ENCODE measurements at regions not wholly inside any gene's neighbourhood (a gene's known extent, or its start where the extent isn't known, plus 50 kb on each side); places are given as distances from the start of the nearest gene placed in this dataset.

- no peak for ATAC-seq
Measured at GRCh38 chr18:6465281-6465680, 50.6 kb upstream of the L3MBTL4 start.

DNA sequence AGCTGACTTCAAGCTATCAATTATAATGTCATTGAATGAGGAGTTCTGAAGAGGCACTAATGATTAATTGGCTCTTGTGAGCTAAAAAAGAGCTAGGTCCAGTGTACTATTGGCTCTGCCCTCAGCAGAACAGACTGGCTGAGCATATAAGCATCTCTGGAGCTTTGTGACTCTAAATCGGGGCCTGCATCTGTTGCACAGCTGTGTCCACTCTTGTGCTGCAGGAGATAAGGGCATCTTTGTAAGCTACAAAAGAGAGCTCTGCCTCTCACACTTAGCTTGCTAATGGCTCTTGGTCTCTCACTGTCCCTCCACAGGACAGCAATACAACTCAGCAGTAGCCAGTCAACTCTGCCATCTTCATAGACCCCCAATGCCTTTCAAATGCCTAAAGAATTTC, 61.5 kb upstream of the L3MBTL4 start:
- ATAC-seq: no peak

GRCh38 chr18:6476880-6477279, 62.2 kb upstream of the L3MBTL4 start:
- ATAC-seq: peak; percentile 99

DNA sequence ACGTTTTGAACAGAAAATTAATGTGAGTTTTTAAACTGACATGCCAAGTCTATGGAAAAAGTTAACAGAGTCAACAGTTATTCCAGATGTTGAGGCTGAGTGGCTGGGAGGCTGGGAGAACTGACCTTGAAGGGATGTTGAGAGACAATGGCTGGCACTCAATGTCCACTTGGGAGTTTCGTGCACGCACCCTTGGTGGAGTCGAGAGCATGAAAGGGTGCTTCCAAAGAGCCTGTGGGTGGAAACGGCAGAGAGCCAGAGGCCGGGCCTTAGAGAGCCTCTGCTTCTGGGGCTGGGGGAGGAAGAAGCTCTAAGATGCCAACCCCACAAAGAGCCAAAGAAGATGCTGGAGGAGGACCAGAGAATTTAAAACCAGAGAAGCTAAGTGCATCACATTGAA, 63.4 kb upstream of the L3MBTL4 start:
- no peak for ATAC-seq

GRCh38 chr18:6479699-6480098, 65.0 kb upstream of the L3MBTL4 start:
- ATAC-seq: no peak

DNA sequence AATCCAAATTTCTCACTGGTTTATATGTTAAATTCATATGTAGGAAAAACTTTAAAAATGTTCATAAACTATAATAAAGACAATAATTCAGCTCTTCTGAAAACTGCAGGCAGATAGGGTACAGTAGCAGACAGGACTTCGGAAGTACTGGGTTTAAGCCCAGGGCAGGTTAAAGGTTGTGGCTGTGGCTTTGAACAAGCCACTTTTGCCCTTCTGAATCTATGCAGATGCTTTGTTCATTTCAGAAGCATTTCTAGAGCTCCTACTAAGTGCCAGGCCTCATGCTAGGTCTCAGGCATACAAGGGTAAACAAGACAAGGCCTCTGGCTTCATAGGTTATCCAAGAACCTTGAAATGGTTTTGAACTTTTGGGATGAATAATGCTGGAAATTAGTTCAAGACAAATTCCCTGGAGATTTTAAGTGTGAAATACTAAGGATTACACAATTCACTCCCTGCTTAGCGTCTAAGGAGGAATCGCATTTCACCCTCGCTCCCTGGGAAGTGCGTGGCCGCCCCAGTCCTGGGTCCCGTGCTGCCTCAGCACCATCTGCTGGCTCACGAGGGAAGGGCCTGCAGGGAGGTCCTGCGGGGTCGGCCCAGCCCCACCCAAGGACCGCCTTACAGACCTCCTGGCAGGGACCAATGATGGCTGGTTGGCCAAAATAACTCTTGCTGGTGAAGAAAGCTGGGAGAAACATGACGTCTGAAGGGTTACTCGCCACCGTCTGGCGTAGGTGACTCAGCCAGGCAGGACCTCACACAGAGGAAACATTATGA, 67.7 kb upstream of the L3MBTL4 start:
- peak; percentile 85 for ATAC-seq

- no peak for ATAC-seq
Measured at GRCh38 chr18:6484659-6485058, 69.9 kb upstream of the L3MBTL4 start.

DNA sequence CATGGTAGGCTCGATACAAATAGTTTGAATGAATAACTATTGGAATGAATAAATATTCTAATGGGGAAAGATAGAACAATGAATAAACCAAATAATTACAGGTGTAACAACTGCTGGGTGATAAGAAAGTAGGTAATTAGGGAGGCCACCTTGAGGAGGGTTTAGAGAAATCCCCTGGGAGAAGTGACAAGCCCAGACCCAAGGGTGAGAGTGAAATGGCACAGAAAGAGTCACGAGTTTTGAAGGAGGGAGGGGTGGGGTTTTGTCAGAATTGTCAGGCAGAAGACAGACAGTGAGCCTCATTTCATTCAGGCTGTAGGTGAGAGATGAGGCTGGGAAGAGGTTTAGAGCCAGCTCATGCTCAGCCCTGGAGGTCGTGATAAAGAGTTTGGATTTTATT, 71.6 kb upstream of the L3MBTL4 start:
- ATAC-seq: no peak

- ATAC-seq: no peak
Measured at GRCh38 chr18:6486764-6487426, 72.2 kb upstream of the L3MBTL4 start.

DNA sequence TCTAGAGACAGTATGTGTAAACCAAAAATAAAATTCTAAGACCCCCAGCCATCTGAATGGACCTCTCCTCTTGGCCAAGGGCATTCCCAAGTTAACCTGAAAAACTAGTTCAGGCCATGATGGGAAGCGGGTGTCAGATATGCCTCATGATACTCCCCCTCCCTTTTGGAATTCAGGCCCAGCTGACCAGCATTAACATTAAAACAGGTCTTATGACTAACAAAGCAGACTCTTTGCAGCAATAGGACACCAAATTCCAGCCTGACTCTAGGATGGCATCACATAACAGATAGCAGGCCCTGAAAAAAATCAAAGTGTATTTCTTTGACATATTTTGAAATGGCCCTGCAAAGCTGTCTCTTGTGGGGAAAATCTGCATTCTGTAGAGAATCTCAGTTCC, 73.3 kb upstream of the L3MBTL4 start:
- no peak for ATAC-seq

GRCh38 chr18:6488956-6489355, 74.2 kb upstream of the L3MBTL4 start:
- ATAC-seq: no peak

DNA sequence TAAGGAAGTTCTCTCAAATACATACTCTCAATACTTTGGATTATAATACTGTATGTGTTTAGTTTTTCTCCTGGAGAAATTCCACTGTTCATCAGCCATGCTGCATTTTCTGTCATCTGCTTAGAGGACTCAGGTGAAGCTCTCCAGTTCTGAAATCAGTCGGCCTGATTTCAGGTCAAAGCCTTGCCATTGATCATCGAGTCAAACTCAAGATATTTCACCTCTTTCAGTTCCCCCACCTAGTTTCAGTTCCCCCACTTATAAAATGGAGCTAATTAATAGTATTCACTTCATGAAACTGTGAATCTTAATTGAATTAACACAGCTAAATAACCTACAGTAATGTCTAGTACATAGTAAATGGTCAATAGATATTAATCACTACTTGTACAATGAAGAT, 75.3 kb upstream of the L3MBTL4 start:
- ATAC-seq: no peak

GRCh38 chr18:6493194-6493593, 78.5 kb upstream of the L3MBTL4 start:
- no peak for ATAC-seq

GRCh38 chr18:6495536-6495935, 80.8 kb upstream of the L3MBTL4 start:
- ATAC-seq: no peak

- ATAC-seq: no peak
Measured at GRCh38 chr18:6497543-6497942, 82.8 kb upstream of the L3MBTL4 start.

DNA sequence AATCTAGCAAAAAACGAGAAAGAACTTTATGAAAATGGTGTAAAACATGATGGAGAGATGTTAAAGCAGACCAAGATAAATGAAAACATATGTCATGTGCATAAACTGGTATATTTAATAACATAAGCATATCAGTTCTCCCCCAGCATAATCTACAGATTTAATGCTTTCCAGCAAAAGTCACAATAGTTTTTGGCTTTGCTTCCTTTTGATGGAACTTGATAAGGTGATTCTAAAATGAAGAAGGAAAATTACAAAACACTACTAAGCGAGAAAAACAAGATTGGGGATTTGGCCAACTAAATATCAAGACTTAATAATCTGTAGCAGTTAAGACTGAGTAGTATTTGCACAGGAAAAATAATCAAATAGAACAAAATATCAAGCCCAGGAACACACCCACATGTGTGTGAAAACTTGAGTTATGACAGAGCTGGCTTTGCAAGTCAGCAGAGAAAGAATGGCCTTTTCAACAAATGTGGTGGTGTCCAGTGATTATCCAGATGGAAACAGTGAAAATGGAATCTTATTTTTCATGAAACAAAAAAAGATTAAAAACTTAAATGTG, 83.7 kb upstream of the L3MBTL4 start:
- no peak for ATAC-seq

- no peak for ATAC-seq
Measured at GRCh38 chr18:6504605-6505497, 90.1 kb upstream of the L3MBTL4 start.

DNA sequence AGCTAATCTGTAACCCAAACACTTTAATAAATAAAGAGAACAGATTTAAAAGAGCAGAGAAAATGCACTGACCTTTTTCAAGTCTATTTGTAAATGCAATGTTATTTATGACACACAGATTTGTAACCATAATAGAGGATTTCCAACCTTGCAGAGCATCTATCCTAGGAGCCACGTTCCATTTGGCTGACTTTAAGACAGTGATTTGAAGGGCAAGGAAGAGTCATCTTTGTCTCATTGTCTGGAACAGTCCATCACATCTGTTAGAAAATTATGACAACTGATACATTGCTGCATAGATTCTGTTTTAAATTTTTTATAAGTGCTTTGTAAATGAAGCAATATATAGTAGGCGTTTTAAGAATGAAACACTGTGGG, 90.8 kb upstream of the L3MBTL4 start:
- no peak for ATAC-seq

GRCh38 chr18:6509417-6509816, 94.7 kb upstream of the L3MBTL4 start:
- ATAC-seq: no peak

GRCh38 chr18:6509832-6510231, 95.1 kb upstream of the L3MBTL4 start:
- no peak for ATAC-seq

DNA sequence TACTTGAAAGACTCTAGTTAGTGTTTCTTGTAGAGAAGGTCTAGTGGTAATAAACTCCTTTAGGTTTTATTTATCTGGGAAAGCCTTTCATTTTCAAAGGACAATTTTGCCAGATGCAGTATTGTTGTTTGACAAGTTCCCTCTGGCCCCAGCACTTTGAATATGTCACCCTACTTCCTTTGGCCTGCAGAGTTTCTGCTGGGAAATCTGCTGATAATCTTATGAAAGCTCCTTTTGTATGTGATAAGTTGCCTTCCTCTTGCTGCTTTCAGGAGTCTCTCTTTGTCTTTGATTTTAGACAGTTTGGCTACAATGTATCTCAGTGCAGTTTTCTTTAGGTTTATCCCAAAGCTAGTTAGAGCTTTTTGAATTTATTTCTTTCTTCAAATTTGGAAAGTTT, 106.2 kb upstream of the L3MBTL4 start:
- no peak for ATAC-seq

DNA sequence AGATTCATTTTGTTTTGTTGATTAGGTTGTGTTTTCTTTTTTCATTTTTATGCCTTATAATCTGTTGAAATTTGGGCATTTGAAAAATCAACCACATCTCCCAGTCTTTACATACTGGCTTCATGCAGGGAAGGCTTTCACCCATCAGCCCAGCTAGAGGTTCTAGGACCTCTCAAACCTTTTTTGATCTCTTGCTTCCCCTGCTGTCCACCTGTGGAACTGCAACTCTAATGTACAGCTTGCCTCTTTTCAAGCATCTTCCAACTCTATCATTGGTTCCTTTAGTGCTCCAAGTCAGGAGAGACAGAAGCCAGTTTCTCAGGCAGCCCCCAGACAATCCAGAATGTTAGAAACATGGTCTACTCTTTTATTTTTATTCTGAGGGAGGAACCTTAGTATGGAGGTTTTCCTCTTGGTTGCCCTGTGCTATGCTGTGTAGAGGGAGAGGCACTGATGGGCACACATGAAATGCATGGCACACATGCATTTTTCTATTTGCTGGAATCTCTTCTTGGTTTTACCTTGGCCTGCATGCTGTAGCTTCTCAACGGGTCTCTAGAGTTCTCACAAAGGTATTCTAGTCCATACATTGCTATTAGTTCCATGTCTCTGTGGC, 107.2 kb upstream of the L3MBTL4 start:
- peak; percentile 59 for ATAC-seq

- ATAC-seq: no peak
Measured at GRCh38 chr18:6525604-6526003, 110.9 kb upstream of the L3MBTL4 start.

Measured in esophagus mucosa (tissue), 1 donor.